PC-9 (cell line): ENCODE measurements at regions not wholly inside any gene's neighbourhood (a gene's known extent, or its start where the extent isn't known, plus 50 kb on each side); places are given as distances from the start of the nearest gene placed in this dataset.

Experiments used
- EZH2 ChIP-seq: fragments of 200-600 bp; sonication (generic); IDR thresholded peaks from 2 replicates; pipeline ENCODE4 v1.8.0; 2017; ENCODE audit warnings: antibody characterized with exemption, low read depth
- TF ChIP-seq, protein P1 (sequence below): fragments of 200-600 bp; sonication (generic); conservative IDR thresholded peaks from 2 replicates; pipeline ENCODE4 v1.6.1; 2017; ENCODE audit warnings: mixed run types, antibody characterized with exemption, mild to moderate bottlenecking, moderate library complexity

GRCh38 chr6:122033564-122034181, 365.8 kb upstream of the HSF2 start:
- TF ChIP-seq, protein P1, sequence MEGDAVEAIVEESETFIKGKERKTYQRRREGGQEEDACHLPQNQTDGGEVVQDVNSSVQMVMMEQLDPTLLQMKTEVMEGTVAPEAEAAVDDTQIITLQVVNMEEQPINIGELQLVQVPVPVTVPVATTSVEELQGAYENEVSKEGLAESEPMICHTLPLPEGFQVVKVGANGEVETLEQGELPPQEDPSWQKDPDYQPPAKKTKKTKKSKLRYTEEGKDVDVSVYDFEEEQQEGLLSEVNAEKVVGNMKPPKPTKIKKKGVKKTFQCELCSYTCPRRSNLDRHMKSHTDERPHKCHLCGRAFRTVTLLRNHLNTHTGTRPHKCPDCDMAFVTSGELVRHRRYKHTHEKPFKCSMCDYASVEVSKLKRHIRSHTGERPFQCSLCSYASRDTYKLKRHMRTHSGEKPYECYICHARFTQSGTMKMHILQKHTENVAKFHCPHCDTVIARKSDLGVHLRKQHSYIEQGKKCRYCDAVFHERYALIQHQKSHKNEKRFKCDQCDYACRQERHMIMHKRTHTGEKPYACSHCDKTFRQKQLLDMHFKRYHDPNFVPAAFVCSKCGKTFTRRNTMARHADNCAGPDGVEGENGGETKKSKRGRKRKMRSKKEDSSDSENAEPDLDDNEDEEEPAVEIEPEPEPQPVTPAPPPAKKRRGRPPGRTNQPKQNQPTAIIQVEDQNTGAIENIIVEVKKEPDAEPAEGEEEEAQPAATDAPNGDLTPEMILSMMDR = peak; percentile 92
- TF ChIP-seq EZH2 = no peak
